ENCODE measurements at regions not wholly inside any gene's neighbourhood (a gene's known extent, or its start where the extent isn't known, plus 50 kb on each side); places are given as distances from the start of the nearest gene placed in this dataset.
"Not testable (repeated sequence)": the region's sequence is repeated elsewhere in the genome, so short reads cannot be mapped to it uniquely, and the experiment has no call there.

GRCh38 chr2:40043641-40044040 is 264.6 kb upstream of the THUMPD2 start:
- DNase-seq (ENCODE audit: low spot score), result no peak

- DNase-seq (ENCODE audit: low spot score), result no peak
These were observed 264.1 kb upstream of the THUMPD2 start for GRCh38 chr2:40043191-40043590.

- DNase-seq (ENCODE audit: low spot score), result no peak
These were observed 262.6 kb upstream of the THUMPD2 start for GRCh38 chr2:40041422-40042382.

- no peak for DNase-seq (ENCODE audit: low spot score)
These were observed 260.5 kb upstream of the THUMPD2 start for GRCh38 chr2:40039549-40039948.

GRCh38 chr2:40038646-40039045 is 259.6 kb upstream of the THUMPD2 start:
- DNase-seq (ENCODE audit: low spot score), result no peak

GRCh38 chr2:40037303-40037702 is 258.2 kb upstream of the THUMPD2 start:
- DNase-seq (ENCODE audit: low spot score), result no peak

- no peak for DNase-seq (ENCODE audit: low spot score)
These were observed 257.2 kb upstream of the THUMPD2 start for GRCh38 chr2:40036241-40036640.

- no peak for DNase-seq (ENCODE audit: low spot score)
These were observed 255.7 kb upstream of the THUMPD2 start for GRCh38 chr2:40034801-40035200.

- DNase-seq (ENCODE audit: low spot score), result no peak
These were observed 255.1 kb upstream of the THUMPD2 start for GRCh38 chr2:40034198-40034597.

GRCh38 chr2:40033781-40034180 is 254.7 kb upstream of the THUMPD2 start:
- DNase-seq (ENCODE audit: low spot score), result no peak

GRCh38 chr2:40032650-40033319 is 253.7 kb upstream of the THUMPD2 start:
- DNase-seq (ENCODE audit: low spot score), result no peak

GRCh38 chr2:40030456-40030975 is 251.5 kb upstream of the THUMPD2 start:
- DNase-seq (ENCODE audit: low spot score), result no peak

- no peak for DNase-seq (ENCODE audit: low spot score)
These were observed 249.9 kb upstream of the THUMPD2 start for GRCh38 chr2:40028792-40029488.

GRCh38 chr2:40027968-40028367 is 248.9 kb upstream of the THUMPD2 start:
- no peak for DNase-seq (ENCODE audit: low spot score)

- DNase-seq (ENCODE audit: low spot score), result not testable (repeated sequence)
These were observed 246.2 kb upstream of the THUMPD2 start for GRCh38 chr2:40025276-40025675.

- no peak for DNase-seq (ENCODE audit: low spot score)
These were observed 241.9 kb upstream of the THUMPD2 start for GRCh38 chr2:40020997-40021396.

GRCh38 chr2:40016151-40016885 is 237.3 kb upstream of the THUMPD2 start:
- no peak for DNase-seq (ENCODE audit: low spot score)

- DNase-seq (ENCODE audit: low spot score), result not testable (repeated sequence)
These were observed 234.9 kb upstream of the THUMPD2 start for GRCh38 chr2:40013962-40014361.

- DNase-seq (ENCODE audit: low spot score), result no peak
These were observed 225.3 kb upstream of the THUMPD2 start for GRCh38 chr2:40004336-40004735.

GRCh38 chr2:40002339-40002738 is 223.3 kb upstream of the THUMPD2 start:
- DNase-seq (ENCODE audit: low spot score), result no peak

GRCh38 chr2:39999864-40000263 is 220.8 kb upstream of the THUMPD2 start:
- DNase-seq (ENCODE audit: low spot score), result no peak
